ENCODE measurements at regions not wholly inside any gene's neighbourhood (a gene's known extent, or its start where the extent isn't known, plus 50 kb on each side); places are given as distances from the start of the nearest gene placed in this dataset.

GRCh38 chr3:139217633-139218032 lies 126.2 kb upstream of the MRPS22 start:
- H3K9me3 ChIP-seq = no peaks in the 10 kb centered on the region
- no peaks in the 10 kb centered on the region for H3K27me3 ChIP-seq
- intact Hi-C loops (cut with DNase I) = no loop called here
- H3K27ac ChIP-seq = no peak overlapping the region
- H3K36me3 ChIP-seq = no peaks in the 10 kb centered on the region
- TF ChIP-seq POLR2A (IDR thresholded peaks at IDR 0.05) (no peak), CTCF (IDR thresholded peaks at IDR 0.05) (no peak)
- ATAC-seq = no peak
- no peaks in the 10 kb centered on the region for H3K4me1 ChIP-seq
- no peak overlapping the region for H3K4me3 ChIP-seq
- DNase-seq = no peak
- WGBS (ENCODE audit: insufficient coverage, low coverage, low lambda C conversion rate, missing lambda C conversion rate) = 100% methylated on average over 2 of the region's 3 CpGs

GRCh38 chr3:139218046-139218445 lies 125.8 kb upstream of the MRPS22 start:
- Histone ChIP-seq H3K27ac (no peak overlapping the region), H3K9me3 (no peaks in the 10 kb centered on the region), H3K4me3 (no peak overlapping the region), H3K27me3 (no peaks in the 10 kb centered on the region), H3K4me1 (no peaks in the 10 kb centered on the region), H3K36me3 (no peaks in the 10 kb centered on the region)
- TF ChIP-seq CTCF (IDR thresholded peaks at IDR 0.05) (no peak), POLR2A (IDR thresholded peaks at IDR 0.05) (no peak)
- ATAC-seq = no peak
- intact Hi-C loops (cut with DNase I) = no loop called here
- 90% methylated on average over 2 of the region's 2 CpGs for WGBS (ENCODE audit: insufficient coverage, low coverage, low lambda C conversion rate, missing lambda C conversion rate)
- DNase-seq = no peak

GRCh38 chr3:139219463-139219862 lies 124.4 kb upstream of the MRPS22 start:
- TF ChIP-seq CTCF (IDR thresholded peaks at IDR 0.05) (no peak), POLR2A (IDR thresholded peaks at IDR 0.05) (no peak)
- no peaks in the 10 kb centered on the region for H3K27me3 ChIP-seq
- ATAC-seq = no peak
- no peaks in the 10 kb centered on the region for H3K36me3 ChIP-seq
- no peak for DNase-seq
- no peak overlapping the region for H3K27ac ChIP-seq
- 93% methylated on average over 4 of the region's 4 CpGs for WGBS (ENCODE audit: insufficient coverage, low coverage, low lambda C conversion rate, missing lambda C conversion rate)
- intact Hi-C loops (cut with DNase I) = no loop called here
- H3K4me1 ChIP-seq = no peaks in the 10 kb centered on the region
- no peaks in the 10 kb centered on the region for H3K9me3 ChIP-seq
- H3K4me3 ChIP-seq = no peak overlapping the region

- Histone ChIP-seq H3K36me3 (no peaks in the 10 kb centered on the region), H3K4me1 (peaks cover 0 to 7% (median 0%) of the 10 kb centered on the region in 4 donors), H3K9me3 (no peaks in the 10 kb centered on the region), H3K27me3 (no peaks in the 10 kb centered on the region), H3K27ac (no peak overlapping the region), H3K4me3 (no peak overlapping the region)
- no peak for TF ChIP-seq CTCF (IDR thresholded peaks at IDR 0.05)
- TF ChIP-seq POLR2A (IDR thresholded peaks at IDR 0.05) = no peak
- WGBS (ENCODE audit: insufficient coverage, low coverage, low lambda C conversion rate, missing lambda C conversion rate) = 75% methylated on average over 4 of the region's 8 CpGs
- DNase-seq (no peak), ATAC-seq (no peak)
- intact Hi-C loops (cut with DNase I) = no loop called here
Observed at GRCh38 chr3:139222100-139222657, 121.6 kb upstream of the MRPS22 start.

GRCh38 chr3:139225548-139225947 lies 118.3 kb upstream of the MRPS22 start:
- Histone ChIP-seq H3K27ac (no peak overlapping the region), H3K36me3 (no peaks in the 10 kb centered on the region), H3K27me3 (no peaks in the 10 kb centered on the region), H3K9me3 (no peaks in the 10 kb centered on the region), H3K4me3 (no peak overlapping the region), H3K4me1 (peaks cover 0 to 16% (median 4%) of the 10 kb centered on the region in 4 donors)
- 83% methylated on average over 1 of the region's 4 CpGs for WGBS (ENCODE audit: insufficient coverage, low coverage, low lambda C conversion rate, missing lambda C conversion rate)
- TF ChIP-seq CTCF (IDR thresholded peaks at IDR 0.05) = no peak
- no peak for TF ChIP-seq POLR2A (IDR thresholded peaks at IDR 0.05)
- no peak for ATAC-seq
- intact Hi-C loops (cut with DNase I) = no loop called here
- DNase-seq = no peak
